GM03348 (cell line): ENCODE measurements at regions not wholly inside any gene's neighbourhood (a gene's known extent, or its start where the extent isn't known, plus 50 kb on each side); places are given as distances from the start of the nearest gene placed in this dataset.

Source experiments
- DNase-seq: peaks from one replicate; pipeline ENCODE4 v3.0.0; 2012; ENCODE audit warnings: low spot score

DNA sequence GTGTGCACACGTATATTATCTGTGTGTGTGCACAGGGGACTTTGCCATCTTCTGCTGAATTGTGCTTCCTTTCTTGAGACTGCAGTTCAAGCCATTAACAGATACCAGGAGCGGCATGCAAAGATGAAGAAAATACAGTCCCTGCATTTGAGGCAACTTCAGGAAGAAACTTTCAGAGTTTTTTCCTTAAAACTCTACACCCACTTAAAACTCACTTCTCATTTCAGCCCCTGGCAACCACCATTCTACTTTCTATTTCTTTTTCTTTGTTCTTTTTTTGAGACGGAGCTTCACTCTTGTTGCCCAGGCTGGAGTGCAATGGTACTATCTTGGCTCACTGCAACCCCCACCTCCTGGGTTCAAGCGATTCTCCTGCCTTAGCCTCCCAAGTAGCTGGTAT is 448.9 kb upstream of the ZMIZ1 start:
- no peak for DNase-seq

GRCh38 chr10:78620985-78621799 is 447.6 kb upstream of the ZMIZ1 start:
- no peak for DNase-seq

DNA sequence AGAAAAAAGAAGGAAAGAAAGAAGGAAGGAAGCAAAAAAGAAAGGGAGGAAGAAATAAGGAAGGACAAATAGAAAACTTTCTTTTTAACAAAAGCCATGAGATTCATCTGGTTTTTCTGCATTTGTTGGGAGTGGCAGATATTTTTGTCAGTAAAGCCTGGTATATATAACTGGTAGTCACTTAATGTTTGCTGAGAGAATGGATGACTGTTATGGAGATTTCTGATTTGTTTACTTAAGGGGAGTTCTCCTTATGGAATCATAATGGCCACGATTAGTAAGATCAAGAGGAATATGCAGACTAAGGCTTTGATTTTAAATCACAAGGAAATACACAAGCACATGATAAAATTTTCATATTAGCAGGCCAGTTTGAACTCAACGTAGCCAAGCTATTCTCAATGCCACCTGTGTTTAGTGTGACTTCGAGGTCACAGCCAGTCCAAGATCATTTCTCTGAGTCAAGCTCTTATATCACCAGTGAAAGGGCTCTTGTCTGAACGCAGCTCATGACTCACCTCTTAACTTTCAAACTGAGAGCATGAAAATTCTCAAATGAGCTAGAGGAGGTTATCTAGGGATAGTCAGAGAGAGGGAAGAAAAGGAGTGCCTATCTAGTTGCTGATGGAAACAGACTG is 445.1 kb upstream of the ZMIZ1 start:
- DNase-seq = peak; percentile 73

DNA sequence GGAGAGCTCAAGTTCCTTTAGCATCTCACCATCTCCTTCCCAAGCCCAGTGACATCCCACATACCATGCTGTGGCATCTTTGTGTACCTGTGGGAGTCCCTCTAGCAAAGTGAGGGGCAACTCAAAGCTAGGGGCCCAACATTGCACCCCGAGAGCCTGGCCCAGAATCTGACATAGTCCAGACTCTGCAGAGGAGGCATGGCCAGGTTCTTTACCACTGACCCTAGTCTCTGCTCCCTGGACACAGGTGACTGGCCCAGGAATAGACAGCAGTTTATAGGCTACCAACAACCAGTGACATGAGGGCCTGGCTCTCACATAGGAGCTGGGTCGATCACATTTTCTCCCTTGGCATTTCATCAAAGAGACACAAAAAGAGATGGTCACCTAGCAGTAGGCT is 444.0 kb upstream of the ZMIZ1 start:
- DNase-seq = no peak

- no peak for DNase-seq
Measured at GRCh38 chr10:78626471-78626870, 442.3 kb upstream of the ZMIZ1 start.

GRCh38 chr10:78627254-78627795 is 441.4 kb upstream of the ZMIZ1 start:
- no peak for DNase-seq

DNA sequence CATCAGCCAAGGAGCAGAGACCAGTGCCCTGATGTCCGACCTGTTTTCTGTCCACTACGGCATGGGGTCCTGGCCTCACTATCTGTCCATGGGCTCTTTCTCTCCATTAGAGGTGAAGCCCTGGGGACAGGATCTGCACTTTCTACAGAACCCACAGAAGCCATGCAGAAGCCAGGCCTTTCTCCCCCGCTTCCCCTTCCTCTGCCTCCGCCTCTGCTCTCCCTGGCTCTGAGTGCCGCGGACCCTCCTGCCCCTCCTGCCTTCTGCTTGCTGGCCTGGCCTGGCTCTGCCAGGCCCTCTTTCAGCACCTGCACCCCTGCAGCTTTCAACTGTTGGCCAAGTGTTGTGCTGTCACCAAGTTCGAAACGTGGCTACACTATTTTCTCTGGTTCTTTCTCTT is 439.8 kb upstream of the ZMIZ1 start:
- DNase-seq = no peak

DNA sequence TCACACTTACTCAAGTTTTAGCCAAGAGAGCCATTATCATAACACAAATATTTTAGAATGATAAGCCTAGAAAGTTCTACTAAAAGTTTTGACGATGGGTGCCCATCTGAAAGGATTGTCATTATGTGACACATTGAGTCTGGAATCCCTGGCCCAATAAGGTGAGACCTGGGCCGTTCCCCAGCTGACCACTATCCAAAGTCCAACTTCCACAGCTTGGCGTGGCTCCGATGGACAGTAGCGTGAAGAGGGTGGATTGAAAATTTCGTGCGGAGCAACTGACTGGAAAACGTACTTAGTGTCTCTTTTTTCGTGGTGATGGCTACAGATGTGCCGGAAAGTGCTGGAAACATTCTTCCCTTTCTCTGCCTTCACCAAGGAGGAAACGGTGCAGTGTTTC is 439.0 kb upstream of the ZMIZ1 start:
- no peak for DNase-seq

DNA sequence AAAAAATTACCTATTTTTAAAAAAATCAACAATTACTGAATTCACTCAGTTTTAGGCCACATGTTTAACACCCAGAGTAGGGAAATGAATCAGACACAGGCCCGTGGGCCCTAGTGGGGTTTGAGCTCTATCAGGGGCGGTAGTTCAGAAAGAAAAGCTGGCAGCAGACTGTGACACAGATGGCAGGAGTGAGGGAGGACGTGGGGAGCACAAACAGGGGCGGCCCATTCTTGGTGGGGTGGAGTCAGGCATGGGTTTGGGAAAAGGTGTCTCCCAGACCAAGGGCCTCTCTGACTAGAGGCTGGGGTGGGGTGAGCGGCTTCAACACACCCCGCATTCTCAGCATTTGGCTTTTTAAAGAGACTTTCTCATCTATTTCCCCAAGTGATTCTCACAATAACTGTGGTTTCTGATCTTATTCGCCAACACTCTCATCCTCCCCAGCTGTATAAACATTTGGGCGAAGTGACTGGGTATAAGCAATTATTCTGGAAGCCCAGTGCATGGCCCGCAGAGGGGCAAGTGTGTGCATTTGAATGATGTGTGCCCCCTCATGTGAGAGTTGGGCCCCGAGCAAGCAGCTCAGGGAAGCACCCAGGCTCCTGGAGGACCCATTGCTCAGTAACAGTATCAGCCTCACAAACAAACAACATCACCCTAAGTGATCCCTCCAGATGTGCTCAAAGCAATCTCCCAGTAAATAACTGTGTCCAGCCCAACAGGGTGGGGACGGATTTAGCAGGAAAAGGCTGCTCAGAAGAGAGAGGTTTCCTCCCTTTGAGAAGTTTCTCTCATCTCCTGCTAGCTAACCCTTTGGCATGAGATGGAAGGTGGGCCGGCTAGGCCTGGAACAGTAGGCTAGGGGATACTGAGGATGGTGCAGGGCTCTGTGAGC is 437.6 kb upstream of the ZMIZ1 start:
- no peak for DNase-seq

- DNase-seq = peak; percentile 75
Measured at GRCh38 chr10:78634389-78634815, 434.4 kb upstream of the ZMIZ1 start.

GRCh38 chr10:78634835-78635234 is 433.9 kb upstream of the ZMIZ1 start:
- DNase-seq = peak; percentile 63

DNA sequence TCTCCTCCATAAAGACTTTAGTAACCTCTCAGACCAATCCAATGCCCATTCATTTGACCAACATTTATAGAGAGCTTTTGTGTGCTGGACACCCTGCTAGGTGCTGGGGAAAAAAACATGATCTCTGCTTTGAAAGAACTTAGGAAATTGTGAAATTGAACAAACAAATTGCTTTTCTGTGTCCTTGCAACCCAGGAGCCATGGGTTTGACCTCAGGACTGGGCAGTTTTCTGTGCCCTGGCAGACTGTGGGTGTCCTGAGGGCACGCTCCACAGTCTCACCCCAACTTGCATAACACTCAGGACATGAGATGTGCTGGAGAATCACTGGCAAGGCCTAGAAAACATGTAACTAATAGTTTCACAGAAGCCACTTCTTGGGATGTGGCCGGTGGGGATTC is 429.1 kb upstream of the ZMIZ1 start:
- no peak for DNase-seq

DNA sequence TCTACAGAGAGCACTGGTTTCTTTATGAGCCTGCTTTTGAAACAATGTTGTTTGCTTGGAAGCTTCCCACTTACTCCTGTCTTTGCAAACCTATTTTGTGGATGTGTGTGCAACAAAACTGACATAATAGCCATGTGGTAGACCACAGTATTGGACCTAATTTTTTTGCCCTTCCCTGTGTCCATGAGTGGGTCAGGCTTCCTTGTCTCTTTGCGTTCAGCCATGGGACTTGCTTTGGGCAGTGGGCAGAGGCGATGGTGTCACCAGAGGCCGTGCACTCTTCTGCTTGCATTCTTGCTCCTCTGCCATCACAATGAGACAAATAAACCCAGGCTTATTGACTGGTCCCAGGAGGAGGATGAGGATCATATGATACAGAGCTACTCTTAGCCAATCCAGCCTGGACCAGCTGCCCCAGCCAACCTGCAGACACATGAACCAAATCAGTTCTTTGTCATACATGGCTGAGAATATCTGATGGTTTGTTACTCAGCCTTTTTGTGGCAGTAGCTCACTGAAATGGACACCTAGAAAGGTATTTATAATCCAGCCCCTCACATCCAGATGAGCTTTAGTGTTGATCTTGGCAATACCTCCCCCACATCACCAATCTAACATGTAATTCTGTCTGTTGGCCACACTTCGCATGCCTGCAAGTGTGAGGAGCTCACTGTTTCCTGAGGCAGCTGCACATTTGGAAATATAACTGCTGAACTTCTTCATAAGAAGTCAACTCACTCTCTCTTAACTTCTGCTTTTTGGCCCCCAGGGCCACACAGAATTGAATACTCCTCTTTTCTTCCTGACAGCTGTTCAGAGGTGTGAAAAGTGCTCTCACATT is 427.8 kb upstream of the ZMIZ1 start:
- no peak for DNase-seq

DNA sequence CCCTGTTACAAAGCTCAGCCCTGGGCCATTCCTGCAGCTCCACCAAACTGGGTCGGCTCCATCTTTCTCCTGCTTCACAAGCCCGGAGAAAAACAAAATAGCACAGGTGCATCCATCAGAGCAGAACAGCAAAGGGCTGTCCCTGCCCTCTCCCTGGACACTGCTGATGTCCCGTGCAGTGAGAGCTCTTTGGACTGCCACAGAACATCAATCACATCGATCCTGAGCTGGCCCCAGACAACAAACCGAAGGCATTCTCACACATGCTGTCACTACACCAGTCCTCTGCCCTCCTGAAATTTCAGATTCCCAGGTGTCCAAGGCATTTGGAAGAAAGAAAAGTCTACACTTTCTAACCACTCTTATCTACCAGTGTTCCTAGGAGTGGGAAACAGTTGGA is 427.1 kb upstream of the ZMIZ1 start:
- no peak for DNase-seq

DNA sequence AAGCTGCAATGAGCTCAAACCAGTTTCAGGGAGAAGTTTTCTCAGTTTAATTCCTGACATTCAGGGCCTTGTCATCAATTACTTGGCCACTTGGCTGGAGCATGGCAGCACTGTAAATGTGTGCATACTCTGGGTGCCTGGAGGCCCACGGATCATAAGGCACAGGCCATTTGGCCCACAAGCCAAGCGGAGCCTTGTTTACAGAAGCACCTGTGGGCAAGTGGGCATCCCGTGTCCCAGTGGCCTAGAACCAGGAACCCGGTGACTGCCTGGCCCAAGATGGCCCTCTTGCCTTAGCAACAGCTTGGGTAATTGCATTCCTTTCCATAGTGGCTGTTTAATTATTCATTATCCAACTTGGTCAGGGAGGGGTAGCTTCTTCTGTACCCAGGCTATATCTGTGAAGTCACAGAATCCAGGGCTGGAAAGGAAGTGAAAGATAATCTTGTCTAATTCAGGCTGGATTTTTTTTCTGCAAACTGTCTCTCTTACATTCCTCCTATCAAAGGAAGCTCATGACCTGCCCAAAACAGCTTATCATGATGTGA is 426.4 kb upstream of the ZMIZ1 start:
- DNase-seq = no peak

- DNase-seq = no peak
Measured at GRCh38 chr10:78643513-78643912, 425.3 kb upstream of the ZMIZ1 start.

GRCh38 chr10:78644550-78644949 is 424.2 kb upstream of the ZMIZ1 start:
- no peak for DNase-seq

DNA sequence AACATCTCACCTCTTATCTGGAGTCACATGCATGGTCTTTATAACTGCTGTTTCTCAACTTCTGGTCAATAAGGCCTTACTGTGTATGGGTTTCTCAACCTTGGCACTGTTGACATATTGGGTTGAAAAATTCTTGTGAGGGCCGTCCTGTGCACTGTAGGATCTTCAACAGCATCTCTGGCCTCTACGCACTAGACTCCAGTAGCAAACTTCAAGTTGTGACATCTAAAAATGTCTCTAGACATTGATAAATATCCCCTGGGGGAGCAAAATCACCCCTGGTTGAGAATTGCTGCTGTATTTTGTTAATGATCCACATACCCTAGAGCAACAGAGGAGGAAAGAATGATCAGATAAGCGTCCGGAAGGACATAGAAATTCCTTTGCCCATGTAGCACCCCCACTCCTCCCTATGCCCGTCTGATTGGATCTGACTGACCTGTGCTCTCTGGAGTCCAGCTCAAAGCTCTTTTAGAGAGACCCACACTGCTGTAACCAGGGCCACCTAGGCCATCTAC is 423.5 kb upstream of the ZMIZ1 start:
- DNase-seq = no peak

DNA sequence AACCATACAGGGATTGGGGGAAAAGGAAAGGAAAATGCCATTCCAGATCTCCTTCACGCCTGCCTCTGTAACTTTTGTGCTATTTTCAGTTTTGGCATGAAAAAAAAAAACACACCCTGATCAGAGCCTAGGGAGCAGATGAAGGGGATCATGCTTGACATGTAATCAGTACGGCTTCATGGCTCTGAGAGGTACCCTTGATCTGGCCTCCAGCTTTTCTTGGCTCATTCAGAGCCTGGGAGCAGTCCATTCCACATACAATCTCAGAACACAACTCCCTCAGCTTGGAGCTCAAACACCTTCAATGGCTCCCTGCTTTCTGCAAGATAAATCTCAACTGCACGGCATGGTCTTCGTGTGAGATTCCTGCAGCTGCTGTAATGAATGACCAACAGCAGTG is 422.8 kb upstream of the ZMIZ1 start:
- no peak for DNase-seq

- peak; percentile 71 for DNase-seq
Measured at GRCh38 chr10:78648256-78648860, 420.4 kb upstream of the ZMIZ1 start.

DNA sequence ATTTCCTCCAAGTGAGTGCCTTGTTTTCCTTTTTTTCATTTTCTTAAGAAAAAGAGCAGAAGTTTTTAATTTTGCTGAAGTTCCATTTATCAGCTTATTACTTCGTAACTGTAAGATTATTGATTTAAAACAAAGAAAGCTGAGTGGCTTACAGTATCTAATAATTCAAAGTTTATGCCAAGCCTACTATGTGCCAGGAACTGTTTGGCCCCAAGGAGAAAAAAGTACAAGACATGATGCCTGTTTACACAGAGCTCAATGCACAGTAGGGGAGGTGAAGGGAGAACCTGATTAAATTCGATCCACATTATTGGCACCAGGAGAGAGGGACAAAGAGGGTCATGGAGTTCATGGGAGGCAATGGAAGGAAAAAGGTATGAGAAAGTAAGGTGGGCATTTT is 419.3 kb upstream of the ZMIZ1 start:
- no peak for DNase-seq
